Testis (tissue), 2 donors: ENCODE measurements at regions not wholly inside any gene's neighbourhood (a gene's known extent, or its start where the extent isn't known, plus 50 kb on each side); places are given as distances from the start of the nearest gene placed in this dataset.

ENCODE experiments used
- CTCF ChIP-seq, 3 experiments: fragments of 450-650 bp in 2 of 3; fragments of 200-600 bp in 1 of 3; sonication (generic) in 1 of 3; IDR thresholded peaks; one replicate each; pipeline ENCODE4 v1.5.1; 2016 to 2019; ENCODE audit warnings: antibody characterized with exemption in 3 of 3, mild to moderate bottlenecking in 2 of 3, moderate library complexity in 1 of 3
- POLR2A ChIP-seq: fragments of 450-650 bp; IDR thresholded peaks from one replicate; pipeline ENCODE4 v1.6.1; 2017; ENCODE audit warnings: antibody characterized with exemption, mild to moderate bottlenecking, moderate library complexity

GRCh38 chr1:90856463-90857007 lies 139.4 kb upstream of the BARHL2 start:
- no peak for TF ChIP-seq CTCF (IDR thresholded peaks at IDR 0.05)
- no peak for TF ChIP-seq POLR2A
